ENCODE measurements at regions not wholly inside any gene's neighbourhood (a gene's known extent, or its start where the extent isn't known, plus 50 kb on each side); places are given as distances from the start of the nearest gene placed in this dataset.

GRCh38 chr6:155548576-155548975, 92.9 kb upstream of the NOX3 start:
- TF ChIP-seq POLR2A (IDR thresholded peaks at IDR 0.05), result no peak
- TF ChIP-seq CTCF (IDR thresholded peaks at IDR 0.05), result no peak
